DOHH2 (cell line): ENCODE measurements at regions not wholly inside any gene's neighbourhood (a gene's known extent, or its start where the extent isn't known, plus 50 kb on each side); places are given as distances from the start of the nearest gene placed in this dataset.

Source experiments
- EZH2phosphoT487 ChIP-seq: fragments of 200-600 bp; sonication (generic); IDR thresholded peaks from 2 replicates; pipeline ENCODE4 v1.6.1; 2017; ENCODE audit warnings: borderline replicate concordance, mild to moderate bottlenecking, antibody characterized with exemption, low read length, moderate library complexity, mixed read lengths
- TF ChIP-seq, protein P1 (sequence below): fragments of 200-600 bp; sonication (generic); IDR thresholded peaks from one replicate; pipeline ENCODE4 v1.5.1; 2014; ENCODE audit warnings: antibody characterized with exemption, mild to moderate bottlenecking, low read depth, low read length; ENCODE audit not compliant: poor library complexity, severe bottlenecking

DNA sequence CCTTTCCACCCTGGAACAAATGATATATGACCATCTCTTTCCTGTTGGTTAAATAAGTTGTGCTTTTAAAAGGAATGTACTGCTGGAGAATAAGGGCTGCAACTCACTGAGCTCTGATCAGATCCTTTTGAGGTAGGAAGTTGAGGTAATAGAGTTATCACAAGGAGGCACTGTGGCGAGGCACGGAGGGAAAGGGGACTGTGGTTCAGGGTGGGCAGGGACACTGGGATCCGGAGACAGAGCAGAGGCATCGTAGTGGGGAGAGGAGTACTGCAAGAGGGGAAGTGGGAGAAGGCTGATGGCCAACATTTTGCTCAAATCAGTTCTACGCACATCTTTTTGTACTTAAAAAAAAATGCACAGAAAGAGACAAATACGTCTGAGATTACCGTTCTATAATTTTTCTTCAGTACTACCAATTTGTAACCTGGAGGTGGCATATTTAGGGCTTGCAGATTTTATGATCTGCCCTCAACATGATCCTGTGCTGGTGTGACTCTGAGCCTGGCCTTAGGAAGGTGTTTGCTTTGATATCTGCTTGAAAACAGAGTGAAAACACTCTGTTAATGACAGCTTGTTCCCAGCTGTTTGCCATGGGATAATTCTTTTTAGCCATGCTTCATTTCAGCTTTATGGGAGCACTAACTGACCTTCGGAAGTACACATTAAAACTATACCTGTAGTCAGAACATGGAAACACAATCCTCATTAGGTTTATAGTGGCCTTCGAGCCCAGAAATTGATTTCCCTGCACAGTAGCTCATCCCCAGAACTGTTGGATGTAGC, 168.1 kb downstream of the KCNE4 start:
- TF ChIP-seq, protein P1, sequence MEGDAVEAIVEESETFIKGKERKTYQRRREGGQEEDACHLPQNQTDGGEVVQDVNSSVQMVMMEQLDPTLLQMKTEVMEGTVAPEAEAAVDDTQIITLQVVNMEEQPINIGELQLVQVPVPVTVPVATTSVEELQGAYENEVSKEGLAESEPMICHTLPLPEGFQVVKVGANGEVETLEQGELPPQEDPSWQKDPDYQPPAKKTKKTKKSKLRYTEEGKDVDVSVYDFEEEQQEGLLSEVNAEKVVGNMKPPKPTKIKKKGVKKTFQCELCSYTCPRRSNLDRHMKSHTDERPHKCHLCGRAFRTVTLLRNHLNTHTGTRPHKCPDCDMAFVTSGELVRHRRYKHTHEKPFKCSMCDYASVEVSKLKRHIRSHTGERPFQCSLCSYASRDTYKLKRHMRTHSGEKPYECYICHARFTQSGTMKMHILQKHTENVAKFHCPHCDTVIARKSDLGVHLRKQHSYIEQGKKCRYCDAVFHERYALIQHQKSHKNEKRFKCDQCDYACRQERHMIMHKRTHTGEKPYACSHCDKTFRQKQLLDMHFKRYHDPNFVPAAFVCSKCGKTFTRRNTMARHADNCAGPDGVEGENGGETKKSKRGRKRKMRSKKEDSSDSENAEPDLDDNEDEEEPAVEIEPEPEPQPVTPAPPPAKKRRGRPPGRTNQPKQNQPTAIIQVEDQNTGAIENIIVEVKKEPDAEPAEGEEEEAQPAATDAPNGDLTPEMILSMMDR = no peak
- no peak for TF ChIP-seq EZH2phosphoT487
